ENCODE measurements at regions not wholly inside any gene's neighbourhood (a gene's known extent, or its start where the extent isn't known, plus 50 kb on each side); places are given as distances from the start of the nearest gene placed in this dataset.

- DNase-seq (no peak), ATAC-seq (no peak)
- intact Hi-C loops (cut with DNase I, micrococcal nuclease): no loop called here
Measured at GRCh38 chr15:79230766-79231165, 51.8 kb upstream of the ANKRD34C start.

- DNase-seq (no peak), ATAC-seq (no peak)
- intact Hi-C loops (cut with DNase I, micrococcal nuclease): no loop called here
Measured at GRCh38 chr15:79222808-79223207, 59.7 kb upstream of the ANKRD34C start.

GRCh38 chr15:79221696-79222095 lies 60.8 kb upstream of the ANKRD34C start:
- ATAC-seq (no peak), DNase-seq (no peak)
- intact Hi-C loops (cut with DNase I, micrococcal nuclease): no loop called here

- intact Hi-C loops (cut with DNase I, micrococcal nuclease): no loop called here
- DNase-seq (no peak), ATAC-seq (no peak)
Measured at GRCh38 chr15:79219393-79220056, 63.0 kb upstream of the ANKRD34C start.

- ATAC-seq: no peak
- intact Hi-C loops (cut with DNase I, micrococcal nuclease): no loop called here
- DNase-seq: no peak
Measured at GRCh38 chr15:79218588-79219200, 63.8 kb upstream of the ANKRD34C start.

- intact Hi-C loops (cut with DNase I, micrococcal nuclease): no loop called here
- ATAC-seq: no peak
Measured at GRCh38 chr15:79213650-79214049, 68.9 kb upstream of the ANKRD34C start.

GRCh38 chr15:79212589-79213157 lies 69.8 kb upstream of the ANKRD34C start:
- intact Hi-C loops (cut with DNase I, micrococcal nuclease): no loop called here
- ATAC-seq (no peak), DNase-seq (no peak)

More at GRCh38 chr15:79213650-79214049, 68.9 kb upstream of the ANKRD34C start:
- no peak for DNase-seq

GRCh38 chr15:79211481-79211880 lies 71.0 kb upstream of the ANKRD34C start:
- DNase-seq (no peak), ATAC-seq (no peak)
- intact Hi-C loops (cut with DNase I, micrococcal nuclease): no loop called here

GRCh38 chr15:79209690-79210089 lies 72.8 kb upstream of the ANKRD34C start:
- intact Hi-C loops (cut with DNase I, micrococcal nuclease): no loop called here
- no peak for ATAC-seq

GRCh38 chr15:79209116-79209515 lies 73.4 kb upstream of the ANKRD34C start:
- DNase-seq (no peak), ATAC-seq (no peak)
- intact Hi-C loops (cut with DNase I, micrococcal nuclease): no loop called here

More at GRCh38 chr15:79209690-79210089, 72.8 kb upstream of the ANKRD34C start:
- DNase-seq: no peak

GRCh38 chr15:79208179-79208578 lies 74.3 kb upstream of the ANKRD34C start:
- intact Hi-C loops (cut with DNase I, micrococcal nuclease): no loop called here
- ATAC-seq (no peak), DNase-seq (no peak)

GRCh38 chr15:79206940-79207339 lies 75.6 kb upstream of the ANKRD34C start:
- no peak for DNase-seq
- no peak for ATAC-seq
- intact Hi-C loops (cut with DNase I, micrococcal nuclease): no loop called here

GRCh38 chr15:79204886-79205675 lies 77.4 kb upstream of the ANKRD34C start:
- DNase-seq: no peak
- intact Hi-C loops (cut with DNase I, micrococcal nuclease): no loop called here
- ATAC-seq: no peak

GRCh38 chr15:79198461-79198860 lies 84.1 kb upstream of the ANKRD34C start:
- ATAC-seq: no peak
- no peak for DNase-seq
- intact Hi-C loops (cut with DNase I, micrococcal nuclease): no loop called here

GRCh38 chr15:79197285-79197684 lies 85.2 kb upstream of the ANKRD34C start:
- intact Hi-C loops (cut with DNase I, micrococcal nuclease): no loop called here
- ATAC-seq: no peak
- DNase-seq: no peak

- ATAC-seq (no peak), DNase-seq (no peak)
- intact Hi-C loops (cut with DNase I, micrococcal nuclease): no loop called here
Measured at GRCh38 chr15:79195802-79196201, 86.7 kb upstream of the ANKRD34C start.

- intact Hi-C loops (cut with DNase I, micrococcal nuclease): no loop called here
- no peak for ATAC-seq
- no peak for DNase-seq
Measured at GRCh38 chr15:79195239-79195638, 87.3 kb upstream of the ANKRD34C start.

- intact Hi-C loops (cut with DNase I, micrococcal nuclease): no loop called here
- DNase-seq: no peak
- no peak for ATAC-seq
Measured at GRCh38 chr15:79194386-79194785, 88.1 kb upstream of the ANKRD34C start.

- intact Hi-C loops (cut with DNase I, micrococcal nuclease): no loop called here
- ATAC-seq (no peak), DNase-seq (no peak)
Measured at GRCh38 chr15:79193549-79193948, 89.0 kb upstream of the ANKRD34C start.

GRCh38 chr15:79193103-79193502 lies 89.4 kb upstream of the ANKRD34C start:
- ATAC-seq: no peak
- DNase-seq: no peak
- intact Hi-C loops (cut with DNase I, micrococcal nuclease): no loop called here
